Erythroblast (primary cell): ENCODE measurements at regions not wholly inside any gene's neighbourhood (a gene's known extent, or its start where the extent isn't known, plus 50 kb on each side); places are given as distances from the start of the nearest gene placed in this dataset.
"Not testable (repeated sequence)": the region's sequence is repeated elsewhere in the genome, so short reads cannot be mapped to it uniquely, and the experiment has no call there.

Experiments used
- DNase-seq, 2 experiments: peaks; one replicate each; lab custom pipeline; 2025; lab: John Stamatoyannopoulos, UW
- GATA1 ChIP-seq: IDR thresholded peaks from 2 replicates; pipeline ENCODE4 v1.6.1; 2011; ENCODE audit warnings: low read depth, mild to moderate bottlenecking, control low read depth, low read length, moderate library complexity
- POLR2A ChIP-seq: IDR thresholded peaks from 2 replicates; pipeline ENCODE4 v1.6.1; 2011; ENCODE audit warnings: mild to moderate bottlenecking, low read length

- TF ChIP-seq GATA1 (no peak), POLR2A (no peak)
- DNase-seq, result no peak
Observed at GRCh38 chr17:71494062-71494855, 626.6 kb upstream of the SOX9 start.

- TF ChIP-seq POLR2A, result no peak
- DNase-seq, result no peak
Observed at GRCh38 chr17:71495420-71495819, 625.4 kb upstream of the SOX9 start.

- TF ChIP-seq POLR2A, result no peak
- no peak for TF ChIP-seq GATA1
- no peak for DNase-seq
Observed at GRCh38 chr17:71496552-71496951, 624.3 kb upstream of the SOX9 start.

- DNase-seq, result no peak
- TF ChIP-seq GATA1 (no peak), POLR2A (no peak)
Observed at GRCh38 chr17:71500761-71501555, 619.9 kb upstream of the SOX9 start.

- DNase-seq, result no peak
- TF ChIP-seq GATA1, result no peak
Observed at GRCh38 chr17:71501711-71502110, 619.1 kb upstream of the SOX9 start.

- TF ChIP-seq GATA1 (no peak), POLR2A (no peak)
- no peak for DNase-seq
Observed at GRCh38 chr17:71502443-71502842, 618.4 kb upstream of the SOX9 start.

- TF ChIP-seq POLR2A, result no peak
- no peak for TF ChIP-seq GATA1
- DNase-seq, result no peak
Observed at GRCh38 chr17:71503710-71504465, 616.9 kb upstream of the SOX9 start.

GRCh38 chr17:71505200-71505599, 615.6 kb upstream of the SOX9 start:
- no peak for TF ChIP-seq GATA1
- TF ChIP-seq POLR2A, result no peak
- DNase-seq, result no peak

- DNase-seq, result no peak
- TF ChIP-seq POLR2A, result no peak
- TF ChIP-seq GATA1, result no peak
Observed at GRCh38 chr17:71505981-71506380, 614.8 kb upstream of the SOX9 start.

- TF ChIP-seq POLR2A, result no peak
- TF ChIP-seq GATA1, result no peak
- no peak for DNase-seq
Observed at GRCh38 chr17:71511266-71511995, 609.4 kb upstream of the SOX9 start.

GRCh38 chr17:71513725-71514124, 607.1 kb upstream of the SOX9 start:
- not testable (repeated sequence) for DNase-seq

- no peak for DNase-seq
- TF ChIP-seq GATA1, result no peak
- no peak for TF ChIP-seq POLR2A
Observed at GRCh38 chr17:71516149-71516548, 604.7 kb upstream of the SOX9 start.

GRCh38 chr17:71519285-71519684, 601.5 kb upstream of the SOX9 start:
- TF ChIP-seq GATA1, result no peak
- no peak for TF ChIP-seq POLR2A
- DNase-seq, result no peak
